Right atrium auricular region (tissue), 2 donors: ENCODE measurements at regions not wholly inside any gene's neighbourhood (a gene's known extent, or its start where the extent isn't known, plus 50 kb on each side); places are given as distances from the start of the nearest gene placed in this dataset.
A peak's percentile ranks its signal among the peaks of the same experiment; 100 is the strongest.

Experiments used
- DNase-seq: peaks from one replicate; pipeline ENCODE4 v3.0.0-alpha.2; 2019; ENCODE audit warnings: low spot score
- H3K27ac ChIP-seq, 2 donors: fragments of 200-600 bp; sonication (generic); 1 replicate in 1 of 2; 2 replicates in 1 of 2; pipeline ENCODE4 v1.5.1; 2016 to 2019
- H3K27me3 ChIP-seq, 2 donors: fragments of 200-600 bp; sonication (generic); one replicate each; pipeline versions ENCODE4 v1.5.1 to v1.6.0; 2017 to 2019
- H3K36me3 ChIP-seq: fragments of 200-600 bp; sonication (generic); one replicate; pipeline ENCODE4 v1.5.1; 2016
- H3K4me1 ChIP-seq, 2 donors: fragments of 200-600 bp; sonication (generic); one replicate each; pipeline versions ENCODE4 v1.5.1 to v1.6.0; 2017 to 2019
- H3K4me3 ChIP-seq, 2 donors: fragments of 200-600 bp; sonication (generic); 1 replicate in 1 of 2; 2 replicates in 1 of 2; pipeline ENCODE4 v1.5.1; 2017 to 2019; ENCODE audit warnings: mild to moderate bottlenecking in 1 of 2, moderate library complexity in 1 of 2
- H3K9me3 ChIP-seq, 2 donors: fragments of 200-600 bp; sonication (generic); one replicate each; pipeline ENCODE4 v1.5.1; 2019
- TF ChIP-seq, protein P1 (sequence below), 2 donors: fragments of 200-600 bp; sonication (generic); IDR thresholded peaks; one replicate each; pipeline ENCODE4 v1.5.1; 2019; ENCODE audit warnings: antibody characterized with exemption in 2 of 2

DNA sequence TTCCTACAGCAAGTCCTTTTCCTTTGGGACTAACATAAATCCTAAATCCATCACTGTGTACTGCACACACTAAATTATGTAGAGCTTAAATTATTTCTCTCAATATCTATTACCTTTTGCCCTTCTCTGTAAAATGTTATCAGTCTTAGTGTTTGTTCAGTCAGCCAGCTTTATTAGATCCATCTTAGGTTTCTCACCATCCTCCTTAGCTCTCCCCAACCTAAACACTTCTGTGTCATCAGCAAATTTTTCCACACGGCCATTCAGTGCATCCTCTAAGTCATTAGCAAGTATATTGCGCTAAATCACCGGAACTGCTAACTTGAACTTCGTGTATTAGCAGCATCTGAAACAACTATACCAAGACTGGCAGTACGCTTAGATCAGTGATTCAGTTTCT lies 142.1 kb upstream of the ZNF438 start:
- Histone ChIP-seq H3K4me3 (no peak overlapping the region), H3K9me3 (peaks cover 3 to 17% of the 10 kb centered on the region in 2 donors), H3K27me3 (no peaks in the 10 kb centered on the region), H3K4me1 (no peaks in the 10 kb centered on the region), H3K27ac (no peak overlapping the region), H3K36me3 (no peaks in the 10 kb centered on the region)
- TF ChIP-seq, protein P1, sequence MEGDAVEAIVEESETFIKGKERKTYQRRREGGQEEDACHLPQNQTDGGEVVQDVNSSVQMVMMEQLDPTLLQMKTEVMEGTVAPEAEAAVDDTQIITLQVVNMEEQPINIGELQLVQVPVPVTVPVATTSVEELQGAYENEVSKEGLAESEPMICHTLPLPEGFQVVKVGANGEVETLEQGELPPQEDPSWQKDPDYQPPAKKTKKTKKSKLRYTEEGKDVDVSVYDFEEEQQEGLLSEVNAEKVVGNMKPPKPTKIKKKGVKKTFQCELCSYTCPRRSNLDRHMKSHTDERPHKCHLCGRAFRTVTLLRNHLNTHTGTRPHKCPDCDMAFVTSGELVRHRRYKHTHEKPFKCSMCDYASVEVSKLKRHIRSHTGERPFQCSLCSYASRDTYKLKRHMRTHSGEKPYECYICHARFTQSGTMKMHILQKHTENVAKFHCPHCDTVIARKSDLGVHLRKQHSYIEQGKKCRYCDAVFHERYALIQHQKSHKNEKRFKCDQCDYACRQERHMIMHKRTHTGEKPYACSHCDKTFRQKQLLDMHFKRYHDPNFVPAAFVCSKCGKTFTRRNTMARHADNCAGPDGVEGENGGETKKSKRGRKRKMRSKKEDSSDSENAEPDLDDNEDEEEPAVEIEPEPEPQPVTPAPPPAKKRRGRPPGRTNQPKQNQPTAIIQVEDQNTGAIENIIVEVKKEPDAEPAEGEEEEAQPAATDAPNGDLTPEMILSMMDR (IDR thresholded peaks at IDR 0.05): no peak
- DNase-seq: no peak

DNA sequence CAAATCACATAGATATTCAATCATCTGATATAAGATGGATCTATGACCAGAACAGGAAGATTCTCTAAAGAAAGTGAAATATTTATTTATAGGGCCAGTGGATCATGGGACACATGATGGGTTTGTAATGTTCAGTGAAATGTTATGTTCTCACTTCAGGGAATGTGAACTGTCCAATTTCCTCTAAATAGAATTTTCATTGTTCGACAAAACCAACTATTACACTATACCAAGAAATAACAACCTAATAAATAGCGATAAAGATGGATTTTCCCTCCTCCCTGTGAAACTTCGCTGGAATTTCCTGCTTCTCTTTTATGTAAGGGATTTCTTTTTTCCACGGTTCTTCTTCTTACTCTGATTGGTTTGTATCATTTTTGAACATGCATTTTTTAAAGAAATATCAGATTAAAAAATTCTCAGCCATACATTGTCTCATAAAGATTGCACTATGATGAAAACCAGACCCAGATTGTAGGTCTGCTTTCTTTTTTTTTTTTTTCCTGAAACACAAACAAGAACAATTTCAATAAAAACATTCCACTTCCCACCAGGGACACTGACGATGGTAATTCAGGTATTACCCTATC lies 139.8 kb upstream of the ZEB1 start:
- Histone ChIP-seq H3K27me3 (no peaks in the 10 kb centered on the region), H3K27ac (no peak overlapping the region), H3K4me1 (no peaks in the 10 kb centered on the region), H3K9me3 (peaks cover 3 to 17% of the 10 kb centered on the region in 2 donors), H3K36me3 (no peaks in the 10 kb centered on the region), H3K4me3 (no peak overlapping the region)
- TF ChIP-seq, protein P1 (IDR thresholded peaks at IDR 0.05): no peak
- DNase-seq: no peak

DNA sequence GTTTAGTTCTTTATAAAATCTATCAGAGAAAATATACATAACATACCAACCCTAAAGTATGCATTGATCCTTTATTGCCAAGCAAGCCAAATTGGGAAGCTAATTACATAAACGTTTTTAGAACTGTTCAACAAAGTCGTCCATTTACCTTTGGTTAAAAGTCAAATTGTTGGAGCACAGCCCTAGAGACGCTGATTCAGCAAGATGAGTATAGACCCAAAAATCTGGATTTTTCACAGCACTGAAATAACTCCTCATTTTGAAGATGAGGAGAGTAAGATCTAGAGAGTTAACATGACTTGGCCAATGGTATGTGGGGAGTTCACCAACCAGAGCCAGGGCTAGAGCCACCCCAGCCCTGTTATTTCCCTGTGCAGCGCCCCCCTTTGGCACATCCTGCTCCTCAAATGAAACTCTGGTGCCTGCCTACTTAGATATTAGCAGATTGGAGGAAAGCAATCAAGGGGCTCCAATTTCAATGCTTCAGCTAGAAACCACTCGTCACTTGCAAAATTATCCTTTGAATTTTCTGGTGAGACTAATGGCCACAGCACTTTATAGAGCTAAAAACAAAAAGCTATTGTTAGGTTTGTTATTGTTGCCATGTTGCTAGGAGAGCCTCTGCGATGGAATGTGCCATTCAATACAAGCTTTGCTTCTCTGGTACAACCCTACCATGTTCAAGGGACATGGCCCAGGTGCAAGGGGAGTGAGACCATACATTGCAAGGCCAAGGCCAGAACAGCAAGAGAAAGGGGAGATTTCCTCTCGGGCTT lies 132.6 kb upstream of the ZEB1 start:
- H3K27ac ChIP-seq: peak overlapping the region; percentile 6 to 25
- no peaks in the 10 kb centered on the region for H3K9me3 ChIP-seq
- no peaks in the 10 kb centered on the region for H3K27me3 ChIP-seq
- H3K4me3 ChIP-seq: no peak overlapping the region
- peaks cover 5 to 11% of the 10 kb centered on the region in 2 donors for H3K4me1 ChIP-seq
- TF ChIP-seq, protein P1 (IDR thresholded peaks at IDR 0.05): peak in 1 of 2 donors; percentile 23
- DNase-seq: no peak
- no peaks in the 10 kb centered on the region for H3K36me3 ChIP-seq

DNA sequence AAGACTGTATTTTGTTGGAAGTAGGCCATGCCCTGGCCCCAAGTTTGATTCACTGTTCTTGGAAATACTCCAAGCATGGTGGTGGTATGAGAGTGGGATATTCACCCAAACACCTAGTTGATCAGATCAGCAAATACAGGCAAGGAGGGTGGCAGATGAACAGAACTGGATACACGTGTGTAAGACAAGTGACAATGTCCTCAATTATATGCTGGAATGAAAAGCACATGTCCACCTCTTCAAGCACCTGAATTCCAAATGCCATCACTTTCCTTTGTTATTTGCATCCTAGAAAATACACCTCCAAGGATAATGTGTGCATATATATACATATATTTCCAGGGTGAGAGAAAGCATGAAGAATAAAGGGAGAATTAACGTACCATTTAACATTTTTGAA lies 131.8 kb upstream of the ZEB1 start:
- Histone ChIP-seq H3K4me3 (no peak overlapping the region), H3K9me3 (no peaks in the 10 kb centered on the region), H3K4me1 (peaks cover 5 to 11% of the 10 kb centered on the region in 2 donors), H3K27ac (no peak overlapping the region), H3K36me3 (no peaks in the 10 kb centered on the region), H3K27me3 (no peaks in the 10 kb centered on the region)
- no peak for DNase-seq
- TF ChIP-seq, protein P1 (IDR thresholded peaks at IDR 0.05): no peak

DNA sequence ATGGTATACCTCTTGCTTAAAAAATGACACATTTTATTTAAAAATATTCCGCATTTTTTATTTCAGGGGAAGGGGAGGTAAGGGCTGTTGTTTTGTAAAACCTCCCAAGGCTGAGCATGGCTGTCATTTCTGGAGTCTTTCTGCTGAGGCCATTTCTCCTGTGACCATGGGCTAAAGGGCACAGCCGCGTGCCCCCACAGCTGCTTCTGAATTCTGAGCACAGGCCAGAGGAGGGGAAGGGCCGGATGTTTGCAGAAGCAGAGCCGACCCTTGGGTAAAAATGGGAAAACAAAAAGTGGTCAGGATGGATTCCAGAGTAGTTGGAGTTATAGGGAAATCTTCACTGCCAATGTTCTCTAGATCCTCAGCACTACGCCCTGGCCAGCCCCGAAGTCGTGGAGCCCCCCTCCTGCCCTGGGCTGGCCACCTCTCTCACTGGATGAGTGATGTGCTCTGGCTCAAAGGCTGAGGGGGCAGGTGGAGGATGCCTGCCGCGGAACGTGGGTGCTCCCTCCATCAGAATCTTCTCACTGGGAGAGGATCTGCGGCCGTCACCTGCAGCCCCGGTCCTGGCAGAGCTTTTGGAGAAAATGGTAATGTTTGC lies 131.3 kb upstream of the ZEB1 start:
- Histone ChIP-seq H3K4me3 (no peak overlapping the region), H3K27me3 (no peaks in the 10 kb centered on the region), H3K4me1 (peaks cover 5 to 11% of the 10 kb centered on the region in 2 donors), H3K9me3 (no peaks in the 10 kb centered on the region), H3K36me3 (no peaks in the 10 kb centered on the region), H3K27ac (no peak overlapping the region)
- TF ChIP-seq, protein P1 (IDR thresholded peaks at IDR 0.05): no peak
- no peak for DNase-seq
